SJSA1 (cell line): ENCODE measurements at regions not wholly inside any gene's neighbourhood (a gene's known extent, or its start where the extent isn't known, plus 50 kb on each side); places are given as distances from the start of the nearest gene placed in this dataset.

Source experiments
- DNase-seq, 2 experiments: peaks; one replicate each; pipeline ENCODE4 v3.0.0-alpha.2; 2015 to 2020; ENCODE audit warnings: low spot score in 2 of 2, low read depth in 1 of 2
- H3K27ac ChIP-seq: fragments of 250-450 bp; sonication (Bioruptor Pico); 2 replicates; pipeline ENCODE4 v1.5.1; 2020; ENCODE audit warnings: mild to moderate bottlenecking, moderate library complexity
- H3K27me3 ChIP-seq: fragments of 250-450 bp; sonication (Bioruptor Pico); replicated peaks from 2 replicates; pipeline ENCODE4 v1.5.1; 2020; ENCODE audit warnings: mild to moderate bottlenecking, moderate library complexity
- H3K36me3 ChIP-seq: fragments of 250-450 bp; sonication (Bioruptor Pico); 2 replicates; pipeline ENCODE4 v1.5.1; 2020; ENCODE audit warnings: mild to moderate bottlenecking
- H3K4me1 ChIP-seq: fragments of 250-450 bp; sonication (Bioruptor Pico); replicated peaks from 2 replicates; pipeline ENCODE4 v1.6.1; 2021; ENCODE audit warnings: mild to moderate bottlenecking
- H3K4me3 ChIP-seq: fragments of 250-450 bp; sonication (Bioruptor Pico); 2 replicates; pipeline ENCODE4 v1.5.1; 2020; ENCODE audit warnings: mild to moderate bottlenecking
- H3K9me3 ChIP-seq: fragments of 250-450 bp; sonication (Bioruptor Pico); replicated peaks from 2 replicates; pipeline ENCODE4 v1.5.1; 2020; ENCODE audit warnings: mild to moderate bottlenecking

DNA sequence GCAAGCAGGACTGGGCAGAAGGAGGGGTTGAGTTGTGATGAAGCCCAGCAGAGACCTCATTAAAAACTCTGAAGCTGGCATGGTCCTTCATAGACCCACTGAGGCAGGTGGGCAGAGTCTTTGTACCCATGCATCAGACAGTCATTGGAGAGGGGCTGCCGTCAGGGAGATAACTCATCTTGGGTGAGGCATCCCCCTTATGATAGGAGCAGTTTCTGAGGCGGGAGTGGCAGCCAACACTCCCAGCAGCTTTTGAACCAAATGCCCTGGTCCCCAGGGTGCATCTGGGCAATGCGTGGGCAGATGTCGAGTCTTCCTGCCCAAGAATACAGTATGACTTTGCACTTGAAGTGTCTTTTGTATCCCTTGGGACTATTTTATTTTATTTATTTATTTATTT lies 68.1 kb downstream of the HTR5A start:
- Histone ChIP-seq H3K36me3 (no peaks in the 10 kb centered on the region), H3K4me3 (no peak overlapping the region), H3K9me3 (no peaks in the 10 kb centered on the region), H3K27me3 (peaks cover 8% of the 10 kb centered on the region), H3K27ac (no peak overlapping the region), H3K4me1 (no peaks in the 10 kb centered on the region)
- no peak for DNase-seq

DNA sequence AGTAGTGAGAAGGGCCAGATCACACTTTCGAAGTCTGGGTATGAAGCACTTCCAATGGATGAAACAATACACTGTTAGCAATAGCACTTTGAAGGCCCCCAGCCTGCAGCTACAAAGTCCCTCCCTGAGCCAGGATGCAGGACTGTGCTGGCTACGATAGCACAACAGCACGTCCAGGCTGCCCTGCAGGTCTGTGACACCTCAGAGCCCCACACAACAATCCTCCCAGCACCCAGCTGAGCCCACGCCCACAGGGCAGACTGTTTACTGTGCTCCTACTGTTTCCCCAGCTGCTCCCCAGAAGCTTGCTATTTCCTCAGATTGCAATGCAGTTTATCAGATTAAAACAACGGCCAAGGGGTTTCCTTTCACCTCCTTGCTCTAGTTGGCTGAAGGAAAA lies 71.4 kb downstream of the HTR5A start:
- DNase-seq = no peak
- no peak overlapping the region for H3K4me3 ChIP-seq
- peaks cover 11% of the 10 kb centered on the region for H3K27me3 ChIP-seq
- no peaks in the 10 kb centered on the region for H3K9me3 ChIP-seq
- H3K36me3 ChIP-seq = no peaks in the 10 kb centered on the region
- no peak overlapping the region for H3K27ac ChIP-seq
- H3K4me1 ChIP-seq = no peaks in the 10 kb centered on the region

DNA sequence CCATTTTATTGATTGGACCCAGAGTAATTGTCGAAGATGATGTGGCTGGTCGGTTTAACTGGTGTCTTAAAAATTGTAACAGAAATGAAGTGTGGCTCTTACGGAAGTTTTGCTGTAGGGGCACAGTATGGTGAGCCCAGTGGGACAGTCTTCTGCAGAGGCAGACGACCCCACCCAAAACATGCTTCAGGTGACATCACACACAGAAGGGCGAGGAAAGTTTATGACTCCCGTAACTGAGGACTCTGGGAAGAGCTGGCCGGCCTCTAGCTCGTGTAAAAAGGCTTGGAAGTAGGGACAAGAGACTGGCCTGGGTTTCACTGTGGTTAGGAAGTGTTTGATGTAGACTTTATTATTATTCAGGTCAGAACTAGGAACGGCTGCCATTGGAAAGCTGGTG lies 73.3 kb downstream of the HTR5A start:
- no peak overlapping the region for H3K27ac ChIP-seq
- no peaks in the 10 kb centered on the region for H3K36me3 ChIP-seq
- no peak for DNase-seq
- H3K9me3 ChIP-seq = no peaks in the 10 kb centered on the region
- peaks cover 11% of the 10 kb centered on the region for H3K27me3 ChIP-seq
- H3K4me3 ChIP-seq = no peak overlapping the region
- H3K4me1 ChIP-seq = no peaks in the 10 kb centered on the region

- Histone ChIP-seq H3K27me3 (peaks cover 7% of the 10 kb centered on the region; the same call in 1 of the 2 replicates), H3K4me3 (no peak overlapping the region), H3K27ac (no peak overlapping the region), H3K9me3 (no peaks in the 10 kb centered on the region), H3K36me3 (no peaks in the 10 kb centered on the region), H3K4me1 (no peaks in the 10 kb centered on the region)
- DNase-seq = no peak
Observed at GRCh38 chr7:155144371-155144770, 74.2 kb downstream of the HTR5A start.

- Histone ChIP-seq H3K4me3 (no peak overlapping the region), H3K9me3 (no peaks in the 10 kb centered on the region), H3K27ac (no peak overlapping the region), H3K36me3 (no peaks in the 10 kb centered on the region), H3K27me3 (peaks cover 8% of the 10 kb centered on the region), H3K4me1 (no peaks in the 10 kb centered on the region)
- DNase-seq = no peak
Observed at GRCh38 chr7:155145477-155146255, 75.5 kb downstream of the HTR5A start.

GRCh38 chr7:155147172-155147571 lies 77.0 kb downstream of the HTR5A start:
- no peak overlapping the region for H3K4me3 ChIP-seq
- H3K36me3 ChIP-seq = no peaks in the 10 kb centered on the region
- peaks cover 10% of the 10 kb centered on the region for H3K27me3 ChIP-seq
- DNase-seq = no peak
- no peaks in the 10 kb centered on the region for H3K4me1 ChIP-seq
- H3K9me3 ChIP-seq = no peaks in the 10 kb centered on the region
- no peak overlapping the region for H3K27ac ChIP-seq

- no peak for DNase-seq
- H3K9me3 ChIP-seq = no peaks in the 10 kb centered on the region
- no peaks in the 10 kb centered on the region for H3K4me1 ChIP-seq
Observed at GRCh38 chr7:155147624-155148023, 77.5 kb downstream of the HTR5A start.

GRCh38 chr7:155153676-155154075 lies 83.6 kb downstream of the HTR5A start:
- DNase-seq = no peak
- Histone ChIP-seq H3K27me3 (peaks cover 3% of the 10 kb centered on the region; the same call in 1 of the 2 replicates), H3K4me1 (no peaks in the 10 kb centered on the region), H3K9me3 (no peaks in the 10 kb centered on the region), H3K4me3 (no peak overlapping the region), H3K36me3 (no peaks in the 10 kb centered on the region), H3K27ac (no peak overlapping the region)

More at GRCh38 chr7:155147624-155148023, 77.5 kb downstream of the HTR5A start:
- Histone ChIP-seq H3K27me3 (peaks cover 10% of the 10 kb centered on the region), H3K36me3 (no peaks in the 10 kb centered on the region), H3K4me3 (no peak overlapping the region), H3K27ac (no peak overlapping the region)

DNA sequence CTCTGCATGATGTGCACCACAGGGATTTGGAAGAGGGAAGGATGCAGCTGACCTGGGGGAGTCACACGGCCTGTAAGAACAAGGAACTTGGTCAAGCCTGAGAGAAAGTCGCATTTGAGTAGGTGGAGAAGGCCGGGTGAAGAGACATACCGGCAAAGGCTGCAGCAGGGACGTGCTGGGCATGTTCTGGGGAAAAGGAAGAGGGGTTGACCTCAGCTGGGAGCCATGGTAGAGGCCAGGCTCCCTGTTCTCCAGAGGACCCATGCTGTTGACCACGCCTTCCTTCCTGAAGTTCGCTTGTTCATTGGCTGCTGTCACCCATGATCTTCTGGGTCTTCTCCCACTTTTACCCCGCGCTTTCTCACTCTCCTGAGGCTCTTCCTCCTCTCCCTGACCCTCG lies 84.5 kb downstream of the HTR5A start:
- DNase-seq = no peak
- no peaks in the 10 kb centered on the region for H3K4me1 ChIP-seq
- H3K9me3 ChIP-seq = no peaks in the 10 kb centered on the region
- no peaks in the 10 kb centered on the region for H3K36me3 ChIP-seq
- peaks cover 3% of the 10 kb centered on the region; the same call in 1 of the 2 replicates for H3K27me3 ChIP-seq
- no peak overlapping the region for H3K4me3 ChIP-seq
- H3K27ac ChIP-seq = no peak overlapping the region

DNA sequence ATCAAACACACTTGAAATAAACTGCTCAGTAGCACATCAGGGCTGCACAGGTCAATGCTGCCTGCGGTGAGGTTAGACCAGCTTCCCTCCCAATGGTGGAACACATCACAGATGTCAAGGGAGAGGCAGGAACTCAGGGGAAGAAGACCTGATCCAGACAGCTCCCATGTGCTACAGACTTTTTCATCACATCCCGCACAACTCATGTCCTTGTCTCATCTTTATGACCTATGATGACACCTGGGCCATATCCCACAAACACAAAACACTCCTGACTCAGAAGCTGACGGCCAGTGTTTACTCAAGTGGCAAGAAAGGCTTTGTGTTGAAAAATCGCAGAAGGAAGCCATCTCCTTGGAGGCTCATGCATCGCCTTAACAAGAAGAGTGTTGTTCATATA lies 91.6 kb downstream of the HTR5A start:
- Histone ChIP-seq H3K27me3 (peaks cover 7% of the 10 kb centered on the region; the same call in 1 of the 2 replicates), H3K4me3 (no peak overlapping the region), H3K9me3 (no peaks in the 10 kb centered on the region), H3K36me3 (no peaks in the 10 kb centered on the region), H3K27ac (no peak overlapping the region), H3K4me1 (peaks cover 9% of the 10 kb centered on the region)
- no peak for DNase-seq

DNA sequence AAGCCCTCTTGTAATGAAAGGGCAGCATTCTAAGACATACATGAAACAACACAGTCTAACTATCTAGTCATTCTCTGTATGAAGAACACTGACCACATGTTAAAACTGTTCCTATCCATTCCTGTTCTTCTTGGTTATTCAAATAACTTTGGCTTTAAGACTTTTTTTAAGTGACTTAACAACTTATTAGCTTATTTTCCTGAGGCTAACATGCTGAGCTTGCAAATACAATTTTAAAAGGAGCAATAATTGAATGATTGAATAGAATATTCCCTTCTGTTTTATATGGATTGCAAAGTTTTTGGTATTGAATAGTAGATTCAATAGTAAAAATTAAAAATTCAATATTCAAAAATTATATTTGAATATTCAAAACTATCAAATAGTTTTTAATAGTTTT lies 92.3 kb downstream of the HTR5A start:
- Histone ChIP-seq H3K9me3 (no peaks in the 10 kb centered on the region), H3K27me3 (peaks cover 7% of the 10 kb centered on the region; the same call in 1 of the 2 replicates), H3K27ac (no peak overlapping the region), H3K4me1 (peaks cover 16% of the 10 kb centered on the region), H3K36me3 (no peaks in the 10 kb centered on the region), H3K4me3 (no peak overlapping the region)
- DNase-seq = no peak

DNA sequence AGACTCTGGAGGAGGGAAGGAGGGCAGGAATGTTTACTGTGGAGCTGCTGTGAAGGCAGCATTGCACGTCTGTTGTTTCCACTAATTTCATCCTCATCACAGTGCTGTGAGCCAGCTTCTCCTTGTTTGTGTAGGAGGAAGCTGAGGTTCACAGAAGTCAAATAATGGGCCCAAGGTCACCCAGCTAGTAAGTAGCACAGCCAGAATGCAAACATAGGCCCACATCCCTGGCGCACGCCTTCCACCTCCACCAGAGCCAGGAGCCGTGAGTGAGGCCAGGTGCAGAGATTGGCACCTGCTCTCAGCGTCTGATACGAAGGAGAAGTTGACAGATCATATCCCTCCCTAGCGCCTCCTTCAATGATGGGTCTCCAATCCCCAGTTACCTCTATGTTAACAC lies 93.6 kb downstream of the HTR5A start:
- no peak overlapping the region for H3K4me3 ChIP-seq
- DNase-seq = no peak
- no peaks in the 10 kb centered on the region for H3K9me3 ChIP-seq
- no peaks in the 10 kb centered on the region for H3K36me3 ChIP-seq
- H3K4me1 ChIP-seq = peaks cover 21% of the 10 kb centered on the region
- H3K27me3 ChIP-seq = peaks cover 7% of the 10 kb centered on the region; the same call in 1 of the 2 replicates
- H3K27ac ChIP-seq = no peak overlapping the region

DNA sequence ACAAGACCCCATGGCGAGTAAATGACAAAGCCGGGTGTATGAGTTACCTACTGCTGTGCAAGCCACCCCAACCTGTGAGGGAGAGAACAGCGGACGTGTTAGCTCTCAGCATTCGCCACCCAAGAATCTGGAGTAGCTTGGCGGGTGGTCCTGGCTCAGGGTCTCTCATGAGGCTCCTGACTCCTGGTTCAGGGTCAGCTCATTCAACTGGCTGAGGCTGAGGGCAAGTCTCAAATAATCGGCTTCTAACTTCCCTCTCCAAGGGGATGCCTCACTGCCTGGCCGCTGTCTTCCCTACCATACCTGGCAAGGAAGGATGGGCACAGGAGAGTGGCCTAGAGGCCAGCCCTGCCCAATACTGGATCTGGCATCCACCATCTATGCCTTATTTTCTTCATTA lies 94.2 kb downstream of the HTR5A start:
- no peak overlapping the region for H3K27ac ChIP-seq
- H3K27me3 ChIP-seq = peaks cover 7% of the 10 kb centered on the region; the same call in 1 of the 2 replicates
- peaks cover 21% of the 10 kb centered on the region for H3K4me1 ChIP-seq
- no peak for DNase-seq
- H3K4me3 ChIP-seq = no peak overlapping the region
- H3K36me3 ChIP-seq = no peaks in the 10 kb centered on the region
- no peaks in the 10 kb centered on the region for H3K9me3 ChIP-seq

DNA sequence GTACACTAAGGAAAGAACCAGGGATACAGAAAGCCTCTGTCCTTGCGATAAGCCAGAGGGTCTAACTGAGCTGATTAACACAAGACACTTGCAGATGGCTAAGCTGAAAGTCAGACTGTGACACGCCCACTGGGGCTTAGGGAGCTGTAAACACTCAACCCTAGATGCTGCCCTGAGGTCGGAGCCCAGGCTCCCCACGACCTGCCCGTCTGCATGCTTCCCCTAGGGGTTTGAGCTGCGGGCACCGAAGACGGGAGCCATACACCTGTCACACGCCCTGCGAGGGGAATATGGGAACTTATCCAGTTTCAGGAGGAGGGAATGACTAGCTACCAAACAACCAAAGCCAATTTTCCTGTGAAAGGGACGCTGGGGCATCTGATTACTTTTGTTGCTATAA lies 96.0 kb downstream of the HTR5A start:
- Histone ChIP-seq H3K9me3 (no peaks in the 10 kb centered on the region), H3K27me3 (peaks cover 7% of the 10 kb centered on the region; the same call in 1 of the 2 replicates), H3K36me3 (no peaks in the 10 kb centered on the region), H3K4me1 (peaks cover 21% of the 10 kb centered on the region), H3K27ac (no peak overlapping the region), H3K4me3 (no peak overlapping the region)
- DNase-seq = no peak
